OCI-LY7 (cell line): ENCODE measurements at regions not wholly inside any gene's neighbourhood (a gene's known extent, or its start where the extent isn't known, plus 50 kb on each side); places are given as distances from the start of the nearest gene placed in this dataset.

ENCODE experiments used
- BruUV-seq: library from RNA; stranded (reverse); fragments of 400-500 nt; replicated peaks from 2 replicates; lab custom pipeline; 2021; lab: Mats Ljungman, UMichigan
- CTCF ChIA-PET: fragments of 300-600 bp; sonication (Branson Sonifier 250); formaldehyde crosslinking; loops from one replicate; lab custom pipeline; 2022; ENCODE audit warnings: antibody characterized with exemption; ENCODE audit not compliant: unreplicated experiment; lab: Charles Lee
- POLR2A ChIA-PET: fragments of 300-600 bp; sonication (Branson Sonifier 250); formaldehyde crosslinking; loops from one replicate; lab custom pipeline; 2022; ENCODE audit warnings: antibody characterized with exemption; lab: Charles Lee
- DNase-seq: peaks from one replicate; pipeline ENCODE4 v3.0.0-alpha.2; 2015; ENCODE audit warnings: low spot score
- H2AFZ ChIP-seq: fragments of 200-600 bp; sonication (generic), shearing (Covaris generic); 2 replicates; pipeline ENCODE4 v1.6.1; 2014; ENCODE audit warnings: mild to moderate bottlenecking, antibody characterized with exemption, low read length, moderate library complexity
- H3K27ac ChIP-seq: fragments of 200-600 bp; sonication (generic); 2 replicates; pipeline ENCODE4 v1.5.1; 2014; ENCODE audit warnings: mixed run types, low read depth, mild to moderate bottlenecking, moderate library complexity, low read length, inconsistent platforms; ENCODE audit not compliant: poor library complexity, severe bottlenecking
- H3K36me3 ChIP-seq: fragments of 200-600 bp; sonication (generic); 2 replicates; pipeline ENCODE4 v1.6.1; 2014; ENCODE audit warnings: mild to moderate bottlenecking, antibody characterized with exemption, low read length, moderate library complexity, mixed read lengths; ENCODE audit not compliant: insufficient read depth
- H3K4me1 ChIP-seq: fragments of 200-600 bp; sonication (generic); 2 replicates; pipeline ENCODE4 v1.5.1; 2014; ENCODE audit warnings: mild to moderate bottlenecking, low read length; ENCODE audit not compliant: insufficient read depth, poor library complexity, severe bottlenecking
- H3K4me2 ChIP-seq: fragments of 200-600 bp; sonication (generic); 2 replicates; pipeline ENCODE4 v1.6.1; 2014; ENCODE audit warnings: mild to moderate bottlenecking, low read length
- H3K4me3 ChIP-seq: fragments of 200-600 bp; sonication (generic); 2 replicates; pipeline ENCODE4 v1.5.1; 2014; ENCODE audit warnings: mild to moderate bottlenecking, low read depth, low read length; ENCODE audit not compliant: poor library complexity, severe bottlenecking
- H3K79me2 ChIP-seq: fragments of 200-600 bp; sonication (generic); 2 replicates; pipeline ENCODE4 v1.6.1; 2016; ENCODE audit warnings: low read depth, mild to moderate bottlenecking, low read length, moderate library complexity, mixed read lengths; ENCODE audit not compliant: insufficient read depth
- H3K9me2 ChIP-seq: fragments of 200-600 bp; sonication (generic); 2 replicates; pipeline ENCODE4 v1.6.1; 2016; ENCODE audit warnings: mild to moderate bottlenecking, low read length, mixed read lengths; ENCODE audit not compliant: insufficient read depth
- H3K9me3 ChIP-seq: fragments of 200-600 bp; sonication (generic); 2 replicates; pipeline ENCODE4 v1.6.1; 2014; ENCODE audit warnings: mild to moderate bottlenecking, mixed run types, low read length, mixed read lengths
- H4K20me1 ChIP-seq: fragments of 200-600 bp; sonication (generic); 2 replicates; pipeline ENCODE4 v1.6.1; 2014; ENCODE audit warnings: mild to moderate bottlenecking, antibody characterized with exemption, low read length, moderate library complexity, mixed read lengths; ENCODE audit not compliant: insufficient read depth
- EZH2phosphoT487 ChIP-seq: fragments of 200-600 bp; sonication (generic); IDR thresholded peaks from 2 replicates; pipeline ENCODE4 v1.6.1; 2018; ENCODE audit warnings: low read depth, borderline replicate concordance, mild to moderate bottlenecking, mixed run types, antibody characterized with exemption, low read length, moderate library complexity, mixed read lengths
- intact Hi-C: fragments of 100-400 bp; cut with micrococcal nuclease; formaldehyde crosslinking; loops from one replicate; pipeline ENCODE4 v1.10.0; 2022; ENCODE audit not compliant: unreplicated experiment
- TF ChIP-seq, protein P1 (sequence below): fragments of 200-600 bp; sonication (generic); conservative IDR thresholded peaks from 2 replicates; pipeline ENCODE4 v1.5.1; 2014; ENCODE audit warnings: mild to moderate bottlenecking, antibody characterized with exemption, low read length, moderate library complexity, mixed read lengths

DNA sequence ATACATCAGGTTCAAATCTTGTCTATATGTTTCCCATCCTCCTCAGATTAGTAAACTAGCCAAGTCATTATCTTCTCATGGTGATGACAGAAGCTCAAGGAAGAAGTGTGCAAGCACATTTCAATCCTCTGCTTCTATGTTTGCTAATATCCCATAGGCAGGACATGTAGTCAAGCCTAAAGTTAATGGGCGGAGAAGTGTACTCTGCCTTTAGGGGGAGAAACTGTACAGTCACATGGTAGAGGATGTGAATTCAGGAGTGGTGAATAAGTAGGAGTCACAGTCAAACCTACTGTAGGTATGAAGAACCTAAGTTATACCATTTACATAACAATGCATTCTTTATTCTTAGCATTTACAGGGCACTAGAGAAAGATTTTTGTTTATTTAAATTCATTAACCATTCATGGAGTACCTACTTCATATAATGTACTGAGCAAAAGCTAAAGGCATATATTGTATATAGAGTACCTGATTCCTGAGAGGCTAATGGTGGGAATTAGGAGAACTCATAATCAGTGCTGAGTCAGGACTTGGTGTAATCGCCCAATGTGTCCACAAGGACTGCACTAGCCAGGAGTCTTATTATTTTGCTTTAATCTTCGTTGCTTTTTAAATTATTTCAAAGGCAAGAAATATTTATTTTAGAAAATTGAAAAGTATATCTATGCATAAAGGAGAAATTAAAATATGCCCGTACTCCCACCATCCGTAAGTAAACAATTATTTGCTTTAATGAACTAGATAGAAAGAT is 394.3 kb upstream of the ETAA1 start:
- Histone ChIP-seq H3K4me3 (no peak overlapping the region), H3K36me3 (no peaks in the 10 kb centered on the region), H2AFZ (no peak overlapping the region), H3K4me1 (no peaks in the 10 kb centered on the region), H3K79me2 (no peaks in the 10 kb centered on the region), H4K20me1 (no peaks in the 10 kb centered on the region), H3K27ac (no peak overlapping the region), H3K4me2 (no peak overlapping the region), H3K9me3 (no peaks in the 10 kb centered on the region), H3K9me2 (no peaks in the 10 kb centered on the region)
- no peak for DNase-seq
- BruUV-seq, result no TSS peak
- intact Hi-C loops, result no loop called here
- POLR2A ChIA-PET, result no interaction called here
- TF ChIP-seq, protein P1, sequence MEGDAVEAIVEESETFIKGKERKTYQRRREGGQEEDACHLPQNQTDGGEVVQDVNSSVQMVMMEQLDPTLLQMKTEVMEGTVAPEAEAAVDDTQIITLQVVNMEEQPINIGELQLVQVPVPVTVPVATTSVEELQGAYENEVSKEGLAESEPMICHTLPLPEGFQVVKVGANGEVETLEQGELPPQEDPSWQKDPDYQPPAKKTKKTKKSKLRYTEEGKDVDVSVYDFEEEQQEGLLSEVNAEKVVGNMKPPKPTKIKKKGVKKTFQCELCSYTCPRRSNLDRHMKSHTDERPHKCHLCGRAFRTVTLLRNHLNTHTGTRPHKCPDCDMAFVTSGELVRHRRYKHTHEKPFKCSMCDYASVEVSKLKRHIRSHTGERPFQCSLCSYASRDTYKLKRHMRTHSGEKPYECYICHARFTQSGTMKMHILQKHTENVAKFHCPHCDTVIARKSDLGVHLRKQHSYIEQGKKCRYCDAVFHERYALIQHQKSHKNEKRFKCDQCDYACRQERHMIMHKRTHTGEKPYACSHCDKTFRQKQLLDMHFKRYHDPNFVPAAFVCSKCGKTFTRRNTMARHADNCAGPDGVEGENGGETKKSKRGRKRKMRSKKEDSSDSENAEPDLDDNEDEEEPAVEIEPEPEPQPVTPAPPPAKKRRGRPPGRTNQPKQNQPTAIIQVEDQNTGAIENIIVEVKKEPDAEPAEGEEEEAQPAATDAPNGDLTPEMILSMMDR, result no peak
- no peak for TF ChIP-seq EZH2phosphoT487
- CTCF ChIA-PET, result no interaction called here

DNA sequence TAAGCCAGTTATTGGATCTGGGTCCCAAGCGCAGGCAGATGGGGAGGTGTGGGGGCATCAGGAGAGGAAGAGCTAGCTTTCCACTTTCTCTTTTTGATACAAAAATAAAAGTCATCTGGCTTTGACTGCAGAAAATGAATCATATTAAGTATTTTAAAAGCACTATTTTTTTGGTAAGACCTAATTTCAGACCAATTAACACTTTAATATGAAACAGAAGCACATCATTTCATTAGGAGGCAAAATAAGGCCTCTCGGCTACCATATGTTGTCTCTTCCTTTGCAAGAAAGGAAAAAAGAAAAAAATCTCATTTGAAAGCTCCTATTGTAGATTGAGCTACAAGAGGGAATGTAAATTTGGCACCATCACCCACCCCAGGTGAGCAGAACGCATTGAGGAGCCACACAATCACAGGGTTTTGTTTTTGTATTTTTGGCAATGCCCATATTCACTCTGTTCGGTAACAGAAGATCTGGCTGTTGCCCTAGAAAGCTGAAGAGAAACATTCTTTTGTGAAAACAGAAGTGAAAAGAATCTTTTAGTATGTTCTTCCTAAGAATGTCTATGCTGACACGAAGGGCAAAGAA is 390.7 kb upstream of the ETAA1 start:
- no TSS peak for BruUV-seq

More for the DNA sequence above, 390.7 kb upstream of the ETAA1 start:
- Histone ChIP-seq H2AFZ (no peak overlapping the region), H3K4me3 (no peak overlapping the region), H3K79me2 (no peaks in the 10 kb centered on the region), H3K4me1 (no peaks in the 10 kb centered on the region), H3K9me3 (no peaks in the 10 kb centered on the region), H3K9me2 (no peaks in the 10 kb centered on the region), H3K4me2 (no peak overlapping the region), H3K36me3 (no peaks in the 10 kb centered on the region), H4K20me1 (no peaks in the 10 kb centered on the region), H3K27ac (no peak overlapping the region)
- no peak for DNase-seq
- ChIA-PET CTCF (no interaction called here), POLR2A (no interaction called here)
- intact Hi-C loops, result no loop called here
- TF ChIP-seq EZH2phosphoT487, result no peak
- TF ChIP-seq, protein P1, result no peak
